ENCODE measurements at regions not wholly inside any gene's neighbourhood (a gene's known extent, or its start where the extent isn't known, plus 50 kb on each side); places are given as distances from the start of the nearest gene placed in this dataset.
A peak's percentile ranks its signal among the peaks of the same experiment; 100 is the strongest.

- H3K4me3 ChIP-seq = peak overlapping the region; percentile 37
These were observed 766.8 kb upstream of the FAM98A start for GRCh38 chr2:34365932-34366331.

GRCh38 chr2:34365512-34365911 is 766.4 kb upstream of the FAM98A start:
- H3K4me1 Mint-ChIP-seq = peaks cover 52% of the 10 kb centered on the region

More at GRCh38 chr2:34365932-34366331, 766.8 kb upstream of the FAM98A start:
- no peaks in the 10 kb centered on the region for H3K36me3 Mint-ChIP-seq
- Histone ChIP-seq H3K36me3 (no peaks in the 10 kb centered on the region), H3K27me3 (no peaks in the 10 kb centered on the region), H3K9ac (no peak overlapping the region), H3F3A (ENCODE audit: low read depth) (peaks cover 37% of the 10 kb centered on the region), H3K27ac (peak overlapping the region; percentile 81), H3K9me3 (ENCODE audit: low read depth) (no peaks in the 10 kb centered on the region), H3K4me2 (peak overlapping the region; percentile 84), H3K4me1 (peaks cover 64% of the 10 kb centered on the region), H2AFZ (replicated peaks) (peak overlapping the region; percentile 30), H4K20me1 (ENCODE audit: low read depth) (no peaks in the 10 kb centered on the region), H3K79me2 (ENCODE audit: low read depth) (no peaks in the 10 kb centered on the region)
- H3K27ac Mint-ChIP-seq = peak overlapping the region; percentile 93
- DNase-seq (ENCODE audit: low spot score) = peak; percentile 90
- TF ChIP-seq CTCF (IDR thresholded peaks at IDR 0.05) = no peak
- no peak for TF ChIP-seq EZH2phosphoT487 (IDR thresholded peaks at IDR 0.05)
- TF ChIP-seq EZH2 (IDR thresholded peaks at IDR 0.05) = no peak
- peaks cover 52% of the 10 kb centered on the region for H3K4me1 Mint-ChIP-seq
- H3K27me3 Mint-ChIP-seq (ENCODE audit: insufficient read depth, low read depth) = peaks cover 2% of the 10 kb centered on the region
- H3K9me3 Mint-ChIP-seq = no peaks in the 10 kb centered on the region
- H3K4me3 Mint-ChIP-seq = peak overlapping the region; percentile 78

GRCh38 chr2:34353509-34354113 is 754.5 kb upstream of the FAM98A start:
- TF ChIP-seq CTCF (IDR thresholded peaks at IDR 0.05) = no peak
- TF ChIP-seq EZH2phosphoT487 (IDR thresholded peaks at IDR 0.05) = no peak
- TF ChIP-seq EZH2 (IDR thresholded peaks at IDR 0.05) = no peak
- H3K36me3 ChIP-seq = no peaks in the 10 kb centered on the region
- peaks cover 7% of the 10 kb centered on the region for H3K4me1 Mint-ChIP-seq
- H3K36me3 Mint-ChIP-seq = no peaks in the 10 kb centered on the region
- H3K4me2 ChIP-seq = no peak overlapping the region
- no peaks in the 10 kb centered on the region for H3F3A ChIP-seq (ENCODE audit: low read depth)
- no peaks in the 10 kb centered on the region for H3K79me2 ChIP-seq (ENCODE audit: low read depth)
- no peaks in the 10 kb centered on the region for H3K27me3 Mint-ChIP-seq (ENCODE audit: insufficient read depth, low read depth)
- peaks cover 4% of the 10 kb centered on the region for H3K9me3 Mint-ChIP-seq
- no peaks in the 10 kb centered on the region for H3K27me3 ChIP-seq
- H3K9ac ChIP-seq = no peak overlapping the region
- H3K4me3 ChIP-seq = no peak overlapping the region
- H2AFZ ChIP-seq (replicated peaks) = no peak overlapping the region
- H3K4me3 Mint-ChIP-seq = no peak overlapping the region
- no peaks in the 10 kb centered on the region for H3K9me3 ChIP-seq (ENCODE audit: low read depth)
- H4K20me1 ChIP-seq (ENCODE audit: low read depth) = no peaks in the 10 kb centered on the region
- peaks cover 5% of the 10 kb centered on the region for H3K4me1 ChIP-seq
- no peak overlapping the region for H3K27ac ChIP-seq
- no peak for DNase-seq (ENCODE audit: low spot score)
- no peak overlapping the region for H3K27ac Mint-ChIP-seq

More at GRCh38 chr2:34365512-34365911, 766.4 kb upstream of the FAM98A start:
- Mint-ChIP-seq H3K4me3 (peak overlapping the region; percentile 78), H3K27ac (peak overlapping the region; percentile 93), H3K27me3 (ENCODE audit: insufficient read depth, low read depth) (peaks cover 2% of the 10 kb centered on the region), H3K36me3 (no peaks in the 10 kb centered on the region), H3K9me3 (no peaks in the 10 kb centered on the region)
- Histone ChIP-seq H3K4me2 (peak overlapping the region; percentile 84), H2AFZ (replicated peaks) (no peak overlapping the region), H3F3A (ENCODE audit: low read depth) (peaks cover 37% of the 10 kb centered on the region), H3K36me3 (no peaks in the 10 kb centered on the region), H3K27me3 (no peaks in the 10 kb centered on the region), H3K9me3 (ENCODE audit: low read depth) (no peaks in the 10 kb centered on the region), H4K20me1 (ENCODE audit: low read depth) (no peaks in the 10 kb centered on the region), H3K4me3 (peak overlapping the region; percentile 37), H3K4me1 (peaks cover 64% of the 10 kb centered on the region), H3K27ac (peak overlapping the region; percentile 25), H3K9ac (no peak overlapping the region), H3K79me2 (ENCODE audit: low read depth) (no peaks in the 10 kb centered on the region)
- TF ChIP-seq EZH2phosphoT487 (IDR thresholded peaks at IDR 0.05) (no peak), CTCF (IDR thresholded peaks at IDR 0.05) (no peak), EZH2 (IDR thresholded peaks at IDR 0.05) (no peak)
- DNase-seq (ENCODE audit: low spot score) = no peak

Data from neural progenitor cell (in vitro differentiated cells).